HEK293T (cell line): ENCODE measurements at regions not wholly inside any gene's neighbourhood (a gene's known extent, or its start where the extent isn't known, plus 50 kb on each side); places are given as distances from the start of the nearest gene placed in this dataset.

Source experiments
- CTCF ChIA-PET: fragments of 350-600 bp; formaldehyde crosslinking; extraction: SDS; loops from one replicate; lab custom pipeline; 2021; ENCODE audit warnings: antibody characterized with exemption, inconsistent platforms; lab: Yijun Ruan, JAX
- POLR2A ChIA-PET: fragments of 350-600 bp; formaldehyde crosslinking; extraction: SDS; loops from one replicate; lab custom pipeline; 2020; ENCODE audit warnings: antibody characterized with exemption, inconsistent platforms; lab: Yijun Ruan, JAX
- DNase-seq: peaks from one replicate; pipeline ENCODE4 v3.0.0; 2012; ENCODE audit warnings: mixed read lengths; ENCODE audit errors: extremely low spot score
- ARNT ChIP-seq: fragments of 450-650 bp; IDR thresholded peaks from 2 replicates; pipeline ENCODE4 v1.6.1; 2017; ENCODE audit warnings: mild to moderate bottlenecking
- BHLHE40 ChIP-seq: fragments of 450-650 bp; IDR thresholded peaks from 2 replicates; pipeline ENCODE4 v1.6.1; 2016; ENCODE audit warnings: mild to moderate bottlenecking, moderate library complexity, borderline replicate concordance
- CTBP1 ChIP-seq: fragments of 450-650 bp; IDR thresholded peaks from 2 replicates; pipeline ENCODE4 v1.6.1; 2016; ENCODE audit warnings: borderline replicate concordance
- ELF4 ChIP-seq: fragments of 450-650 bp; IDR thresholded peaks from 2 replicates; pipeline ENCODE4 v1.6.1; 2017; ENCODE audit warnings: antibody characterized with exemption
- FOXA1 ChIP-seq: fragments of 450-650 bp; IDR thresholded peaks from 2 replicates; pipeline ENCODE4 v1.6.1; 2016; ENCODE audit warnings: mild to moderate bottlenecking
- FOXK2 ChIP-seq: fragments of 450-650 bp; IDR thresholded peaks from 2 replicates; pipeline ENCODE4 v1.6.1; 2016; ENCODE audit warnings: mild to moderate bottlenecking
- FOXM1 ChIP-seq: fragments of 450-650 bp; IDR thresholded peaks from 2 replicates; pipeline ENCODE4 v1.6.1; 2017; ENCODE audit warnings: mild to moderate bottlenecking, borderline replicate concordance
- HDGF ChIP-seq: fragments of 450-650 bp; IDR thresholded peaks from 2 replicates; pipeline ENCODE4 v1.6.1; 2017; ENCODE audit warnings: antibody characterized with exemption, borderline replicate concordance
- L3MBTL2 ChIP-seq: fragments of 450-650 bp; conservative IDR thresholded peaks from 2 replicates; pipeline ENCODE4 v1.6.1; 2016; ENCODE audit warnings: mild to moderate bottlenecking
- LEF1 ChIP-seq: fragments of 450-650 bp; IDR thresholded peaks from 2 replicates; pipeline ENCODE4 v1.6.1; 2017; ENCODE audit warnings: mild to moderate bottlenecking, borderline replicate concordance
- NFRKB ChIP-seq: fragments of 450-650 bp; IDR thresholded peaks from 2 replicates; pipeline ENCODE4 v1.6.1; 2016; ENCODE audit warnings: mild to moderate bottlenecking, moderate library complexity
- SP1 ChIP-seq: fragments of 450-650 bp; IDR thresholded peaks from 2 replicates; pipeline ENCODE4 v1.6.1; 2017
- SUZ12 ChIP-seq: fragments of 450-650 bp; IDR thresholded peaks from 2 replicates; pipeline ENCODE4 v1.6.1; 2016; ENCODE audit warnings: mild to moderate bottlenecking
- TARDBP ChIP-seq: fragments of 450-650 bp; IDR thresholded peaks from 2 replicates; pipeline ENCODE4 v1.6.1; 2016
- ZNF384 ChIP-seq: fragments of 450-650 bp; IDR thresholded peaks from 2 replicates; pipeline ENCODE4 v1.6.1; 2016
- TF ChIP-seq, protein P1 (sequence below): fragments of 450-650 bp; IDR thresholded peaks from 2 replicates; pipeline ENCODE4 v1.6.1; 2016

DNA sequence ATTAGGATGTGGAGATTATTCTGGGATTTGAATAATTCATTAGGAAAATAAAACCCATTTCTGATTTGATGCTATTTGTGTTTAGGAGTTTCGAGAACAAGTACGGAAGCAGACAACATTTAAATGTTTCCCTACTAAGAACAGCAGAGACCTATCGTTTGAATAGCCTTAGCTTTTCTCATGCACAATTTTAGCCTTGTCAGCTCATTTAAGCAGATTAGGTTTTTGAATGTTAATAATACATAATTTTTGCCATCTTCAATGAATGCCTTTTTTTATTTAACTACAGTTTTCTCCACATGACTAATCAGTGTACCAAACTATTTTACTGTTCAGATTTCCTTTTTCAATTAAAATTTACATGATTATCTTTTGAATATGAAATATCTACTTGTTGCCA is 592.0 kb downstream of the BCKDHB start:
- no peak for DNase-seq
- ChIA-PET POLR2A (no interaction called here), CTCF (no interaction called here)
- no peak for TF ChIP-seq ARNT
- TF ChIP-seq FOXM1, result no peak
- TF ChIP-seq, protein P1, sequence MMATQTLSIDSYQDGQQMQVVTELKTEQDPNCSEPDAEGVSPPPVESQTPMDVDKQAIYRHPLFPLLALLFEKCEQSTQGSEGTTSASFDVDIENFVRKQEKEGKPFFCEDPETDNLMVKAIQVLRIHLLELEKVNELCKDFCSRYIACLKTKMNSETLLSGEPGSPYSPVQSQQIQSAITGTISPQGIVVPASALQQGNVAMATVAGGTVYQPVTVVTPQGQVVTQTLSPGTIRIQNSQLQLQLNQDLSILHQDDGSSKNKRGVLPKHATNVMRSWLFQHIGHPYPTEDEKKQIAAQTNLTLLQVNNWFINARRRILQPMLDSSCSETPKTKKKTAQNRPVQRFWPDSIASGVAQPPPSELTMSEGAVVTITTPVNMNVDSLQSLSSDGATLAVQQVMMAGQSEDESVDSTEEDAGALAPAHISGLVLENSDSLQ, result no peak
- no peak for TF ChIP-seq BHLHE40
- TF ChIP-seq ZNF384, result no peak
- no peak for TF ChIP-seq FOXK2
- no peak for TF ChIP-seq NFRKB
- TF ChIP-seq FOXA1, result no peak
- no peak for TF ChIP-seq L3MBTL2
- TF ChIP-seq SP1, result no peak
- no peak for TF ChIP-seq SUZ12
- no peak for TF ChIP-seq ELF4
- no peak for TF ChIP-seq TARDBP

GRCh38 chr6:80696268-80696667 is 589.8 kb downstream of the BCKDHB start:
- no peak for DNase-seq
- TF ChIP-seq BHLHE40 (no peak), CTBP1 (no peak)
- ChIA-PET POLR2A (no interaction called here), CTCF (no interaction called here)

- ChIA-PET CTCF (no interaction called here), POLR2A (no interaction called here)
- no peak for DNase-seq
- TF ChIP-seq HDGF (no peak), L3MBTL2 (no peak), FOXA1 (no peak), NFRKB (no peak), LEF1 (no peak), TARDBP (no peak), ZNF384 (no peak), ELF4 (no peak)
These were observed 584.2 kb downstream of the BCKDHB start for GRCh38 chr6:80690551-80691131.

GRCh38 chr6:80689716-80690395 is 583.4 kb downstream of the BCKDHB start:
- CTCF ChIA-PET, result no interaction called here
- TF ChIP-seq NFRKB (no peak), SUZ12 (no peak), CTBP1 (no peak), ELF4 (no peak), SP1 (no peak), FOXM1 (no peak), ARNT (no peak), ZNF384 (no peak), BHLHE40 (no peak), FOXA1 (no peak), TARDBP (no peak), HDGF (no peak), L3MBTL2 (no peak), LEF1 (no peak)
- TF ChIP-seq, protein P1, result no peak
- POLR2A ChIA-PET, result no interaction called here
- DNase-seq, result no peak

GRCh38 chr6:80679992-80680391 is 573.5 kb downstream of the BCKDHB start:
- CTCF ChIA-PET, result no interaction called here
- DNase-seq, result no peak
- POLR2A ChIA-PET, result no interaction called here
- no peak for TF ChIP-seq NFRKB
- TF ChIP-seq FOXA1, result no peak
- TF ChIP-seq ARNT, result no peak
- no peak for TF ChIP-seq CTBP1
- TF ChIP-seq SUZ12, result no peak
- TF ChIP-seq FOXK2, result no peak
- no peak for TF ChIP-seq L3MBTL2
- no peak for TF ChIP-seq ZNF384
- TF ChIP-seq LEF1, result no peak
- TF ChIP-seq HDGF, result no peak
- TF ChIP-seq ELF4, result no peak
- TF ChIP-seq SP1, result no peak
- no peak for TF ChIP-seq FOXM1
- TF ChIP-seq, protein P1, result no peak

DNA sequence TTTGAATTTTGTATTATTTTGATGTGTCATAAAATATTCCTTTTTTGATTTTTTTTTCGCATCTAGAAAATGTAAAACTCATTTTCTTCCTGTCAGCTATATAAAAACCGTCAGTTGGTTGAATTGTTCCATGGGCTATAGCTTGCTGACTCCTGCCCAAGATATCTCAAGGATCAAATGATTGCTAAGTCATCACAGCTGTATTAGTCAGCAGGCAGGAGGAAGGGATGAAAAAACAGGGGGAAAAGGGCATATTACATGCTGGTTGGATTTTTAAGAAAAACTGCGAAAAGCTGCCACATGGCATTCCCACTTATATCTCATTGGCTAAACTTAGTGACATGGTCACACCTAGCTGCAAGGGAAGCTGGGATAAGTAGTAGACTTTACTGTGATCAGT is 569.9 kb downstream of the BCKDHB start:
- no peak for TF ChIP-seq TARDBP
- TF ChIP-seq SUZ12, result no peak
- TF ChIP-seq, protein P1, result no peak
- no peak for TF ChIP-seq FOXK2
- no peak for TF ChIP-seq FOXA1
- no peak for TF ChIP-seq BHLHE40
- TF ChIP-seq CTBP1, result no peak
- no peak for TF ChIP-seq FOXM1
- TF ChIP-seq NFRKB, result no peak
- TF ChIP-seq SP1, result no peak
- TF ChIP-seq ZNF384, result no peak
- DNase-seq, result no peak
- ChIA-PET POLR2A (no interaction called here), CTCF (no interaction called here)
